ENCODE measurements at regions not wholly inside any gene's neighbourhood (a gene's known extent, or its start where the extent isn't known, plus 50 kb on each side); places are given as distances from the start of the nearest gene placed in this dataset.

DNA sequence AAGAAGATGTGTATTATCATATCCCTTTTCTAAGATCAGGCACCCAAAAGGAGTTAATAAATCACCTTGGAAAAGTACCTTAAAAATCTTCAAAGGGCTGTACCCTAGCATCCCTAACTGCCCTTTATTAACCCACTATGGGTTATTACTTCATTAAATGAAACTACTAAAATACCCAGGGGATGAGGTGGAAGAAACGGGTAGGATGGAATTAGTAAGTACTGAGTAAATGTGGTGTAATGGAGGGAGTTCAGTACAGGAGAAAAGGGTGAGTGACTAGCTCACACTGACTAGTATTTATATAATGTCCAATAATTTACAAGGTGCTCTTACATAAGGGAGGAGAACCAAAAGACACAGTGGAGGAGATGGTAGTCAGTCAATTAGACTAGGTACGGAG is 51.0 kb upstream of the RASGEF1B start:
- TF ChIP-seq TCF7L2 (IDR thresholded peaks at IDR 0.05; ENCODE audit: low read depth, low read length) (no peak), CTCF (IDR thresholded peaks at IDR 0.05) (no peak), POLR2AphosphoS5 (IDR thresholded peaks at IDR 0.05; ENCODE audit: low read depth, low read length) (no peak), SIN3A (IDR thresholded peaks at IDR 0.05; ENCODE audit: borderline replicate concordance, insufficient read depth, low read depth, low read length) (no peak)

Data from Panc1 (cell line).